SIG-M5 treated with dmso at 0.1 percent for 504 hours (cell line): ENCODE measurements at regions not wholly inside any gene's neighbourhood (a gene's known extent, or its start where the extent isn't known, plus 50 kb on each side); places are given as distances from the start of the nearest gene placed in this dataset.

Experiments used
- DNase-seq: peaks from one replicate; lab custom pipeline; 2025; ENCODE audit not compliant: unreplicated experiment; lab: John Stamatoyannopoulos, UW

DNA sequence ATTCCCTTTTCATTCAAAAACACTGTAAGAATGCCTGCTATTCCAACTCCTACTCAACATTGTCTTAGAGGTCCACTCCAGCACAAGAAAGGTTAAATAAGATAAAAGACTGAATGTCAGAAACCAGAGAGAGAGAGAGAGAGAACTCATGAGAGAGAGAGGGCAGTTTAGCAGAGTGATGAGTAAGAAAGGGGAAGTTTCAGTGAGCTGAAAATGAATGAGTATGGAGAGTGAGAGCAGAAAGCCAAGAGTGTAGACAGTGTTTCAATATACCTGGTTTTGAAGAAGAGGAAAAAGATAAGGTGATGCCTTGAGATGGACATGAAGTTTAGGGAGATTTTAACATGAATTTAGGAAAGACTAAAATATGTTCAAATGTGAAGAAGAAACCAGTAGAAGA is 528.0 kb upstream of the SEMA6A start:
- DNase-seq = no peak

GRCh38 chr5:117100176-117100575 is 525.6 kb upstream of the SEMA6A start:
- no peak for DNase-seq

GRCh38 chr5:117098094-117098493 is 523.5 kb upstream of the SEMA6A start:
- DNase-seq = no peak

- DNase-seq = no peak
These were observed 521.0 kb upstream of the SEMA6A start for GRCh38 chr5:117095346-117096332.

- no peak for DNase-seq
These were observed 519.6 kb upstream of the SEMA6A start for GRCh38 chr5:117094114-117094815.

DNA sequence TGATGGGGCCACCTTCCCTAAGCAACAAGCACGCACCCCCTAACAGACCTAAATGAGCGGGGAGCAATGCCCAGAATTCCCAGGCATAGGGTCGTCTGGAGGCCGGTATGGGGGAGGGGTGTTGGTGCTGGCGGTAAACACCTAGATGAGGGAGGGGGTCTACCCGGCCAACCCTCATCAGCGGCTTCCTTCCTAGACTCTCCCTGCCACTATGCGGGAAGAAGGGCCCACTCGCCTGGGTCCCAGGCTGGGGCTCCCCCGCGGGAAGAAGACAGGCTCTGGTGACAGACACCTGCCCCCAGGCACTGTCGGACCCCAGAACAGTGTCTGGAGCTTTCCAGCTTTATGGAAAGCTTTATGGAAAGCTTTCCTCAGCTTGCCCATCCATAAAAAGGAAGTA is 519.0 kb upstream of the SEMA6A start:
- no peak for DNase-seq

GRCh38 chr5:117089001-117089400 is 514.4 kb upstream of the SEMA6A start:
- no peak for DNase-seq

- no peak for DNase-seq
These were observed 513.6 kb upstream of the SEMA6A start for GRCh38 chr5:117088176-117088575.

DNA sequence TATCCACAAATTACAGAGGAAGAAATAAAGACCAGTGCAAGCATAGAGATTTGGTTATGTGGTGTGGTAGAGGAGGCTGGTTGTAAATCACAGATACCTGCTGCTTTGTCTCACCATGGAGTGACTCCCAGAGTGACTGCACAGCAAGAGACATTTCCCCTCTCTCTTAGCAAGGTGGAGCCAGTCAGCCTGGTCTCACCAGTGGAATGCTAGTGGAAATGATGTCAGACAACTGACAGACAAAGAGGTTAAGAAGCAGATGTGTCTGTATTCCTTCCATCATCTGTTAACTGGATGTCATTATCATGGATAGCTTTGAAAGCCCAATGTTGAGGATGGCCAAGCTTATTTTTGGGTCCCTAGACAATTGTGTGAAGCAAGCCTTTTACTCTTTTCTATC is 509.4 kb upstream of the SEMA6A start:
- no peak for DNase-seq

DNA sequence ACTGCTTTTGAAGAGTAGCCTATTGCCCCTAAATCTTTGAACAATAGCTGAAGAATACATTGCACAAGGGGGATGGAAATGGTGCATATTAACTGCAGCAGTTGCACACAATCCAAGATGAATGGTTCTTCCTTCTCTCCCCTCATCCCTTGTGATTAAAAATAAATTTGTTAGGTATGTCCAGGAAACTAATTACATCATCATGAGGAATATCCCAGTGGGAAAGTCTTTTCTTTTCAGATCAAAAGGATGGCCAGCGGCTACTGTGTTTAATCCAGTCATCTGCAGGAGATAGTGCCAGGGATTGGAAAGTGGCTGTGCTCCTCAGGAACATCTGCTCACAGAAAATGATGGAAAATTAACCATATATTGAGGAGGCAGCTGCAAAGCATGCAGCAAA is 508.4 kb upstream of the SEMA6A start:
- no peak for DNase-seq

- peak; percentile 27 for DNase-seq
These were observed 502.5 kb upstream of the SEMA6A start for GRCh38 chr5:117077142-117077541.

DNA sequence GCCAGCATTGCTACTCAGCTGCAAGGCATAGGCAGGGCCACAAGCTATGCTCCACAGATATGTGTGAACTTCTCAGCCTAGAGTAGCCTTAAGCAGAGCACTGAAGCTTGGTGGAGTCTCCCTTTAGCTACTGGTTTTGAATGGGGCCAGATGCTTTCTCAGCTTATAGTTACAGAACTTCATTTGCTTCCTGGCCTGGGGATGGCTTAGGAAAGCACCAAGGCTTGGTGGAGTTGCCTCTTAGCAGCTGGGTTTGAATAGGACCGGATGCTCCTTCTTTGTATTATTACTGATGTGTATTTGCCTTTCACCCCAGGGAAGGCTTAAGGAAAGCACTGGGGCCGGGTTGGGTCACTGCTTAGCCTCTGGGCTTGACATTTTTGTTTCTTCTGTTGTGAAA is 497.8 kb upstream of the SEMA6A start:
- DNase-seq = no peak

DNA sequence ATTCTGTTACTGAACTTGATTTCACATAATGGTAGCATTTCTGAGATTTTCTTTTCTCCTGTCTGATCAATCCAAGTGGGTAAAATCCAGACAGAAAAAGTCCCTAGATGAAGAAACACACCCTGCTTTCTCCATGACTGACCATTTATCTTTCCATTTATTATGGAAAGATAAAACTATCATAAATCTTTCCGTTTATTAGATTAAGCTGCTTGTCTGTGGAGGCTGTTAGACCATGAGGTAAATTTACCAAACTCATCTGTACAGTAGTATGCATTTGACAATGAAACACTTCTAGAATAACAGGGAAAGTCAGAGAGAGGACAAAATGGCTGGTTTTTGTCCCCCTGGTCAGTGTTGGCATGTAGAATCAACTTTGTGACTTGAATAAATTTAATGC is 491.2 kb upstream of the SEMA6A start:
- DNase-seq = no peak

- DNase-seq = no peak
These were observed 490.5 kb upstream of the SEMA6A start for GRCh38 chr5:117065161-117065560.

GRCh38 chr5:117060099-117060498 is 485.5 kb upstream of the SEMA6A start:
- no peak for DNase-seq

- DNase-seq = no peak
These were observed 484.1 kb upstream of the SEMA6A start for GRCh38 chr5:117058740-117059139.

DNA sequence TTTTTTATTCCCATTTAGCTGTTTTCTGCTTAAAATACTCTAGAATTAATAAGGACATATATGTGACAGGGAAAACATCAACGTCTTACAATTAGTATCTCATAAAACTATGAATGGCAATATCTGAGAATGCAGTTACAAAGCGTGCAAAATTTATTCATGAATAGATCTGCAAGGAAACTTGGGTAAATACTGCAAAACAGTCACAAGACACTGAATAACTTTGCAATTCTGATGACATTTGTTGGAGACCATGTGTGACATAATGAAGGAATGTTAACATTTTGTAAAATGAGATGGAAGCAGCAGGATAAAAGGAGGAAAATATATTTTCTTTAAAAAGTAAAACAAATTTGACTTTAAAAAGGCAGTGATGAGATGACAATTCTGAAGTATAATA is 480.9 kb upstream of the SEMA6A start:
- no peak for DNase-seq

GRCh38 chr5:117054911-117055310 is 480.3 kb upstream of the SEMA6A start:
- no peak for DNase-seq

- DNase-seq = no peak
These were observed 479.5 kb upstream of the SEMA6A start for GRCh38 chr5:117054141-117054540.

DNA sequence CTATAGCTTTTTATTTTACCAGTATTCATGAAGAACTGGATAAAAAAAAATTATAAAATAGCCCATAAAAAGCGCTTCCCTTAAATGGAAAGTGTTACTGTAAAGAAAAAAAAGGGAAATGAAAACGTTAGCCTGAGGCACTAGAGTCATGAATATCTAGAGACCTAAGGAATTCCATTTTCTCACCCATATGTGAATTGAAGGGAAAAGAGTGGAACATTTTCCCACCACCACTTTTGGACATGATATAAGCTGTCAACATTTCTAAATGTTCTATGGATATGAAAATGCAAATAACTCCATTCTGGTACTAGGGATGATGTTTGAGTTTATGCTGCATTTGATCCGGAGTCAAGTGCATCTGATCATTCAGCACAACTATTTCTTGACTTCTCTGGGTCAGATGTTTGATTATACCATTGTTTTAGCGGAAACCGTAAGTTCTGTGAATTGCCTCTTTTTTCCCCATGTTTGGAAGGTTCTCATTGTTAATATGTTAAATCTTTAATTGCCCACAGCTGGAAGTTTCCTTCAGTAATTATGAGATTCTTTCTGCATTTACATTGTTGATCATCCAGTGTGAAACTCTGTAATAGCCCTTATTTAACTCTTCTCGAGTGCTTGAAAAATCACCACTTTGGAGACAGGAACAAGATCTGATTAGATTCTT is 467.4 kb upstream of the SEMA6A start:
- DNase-seq = no peak

DNA sequence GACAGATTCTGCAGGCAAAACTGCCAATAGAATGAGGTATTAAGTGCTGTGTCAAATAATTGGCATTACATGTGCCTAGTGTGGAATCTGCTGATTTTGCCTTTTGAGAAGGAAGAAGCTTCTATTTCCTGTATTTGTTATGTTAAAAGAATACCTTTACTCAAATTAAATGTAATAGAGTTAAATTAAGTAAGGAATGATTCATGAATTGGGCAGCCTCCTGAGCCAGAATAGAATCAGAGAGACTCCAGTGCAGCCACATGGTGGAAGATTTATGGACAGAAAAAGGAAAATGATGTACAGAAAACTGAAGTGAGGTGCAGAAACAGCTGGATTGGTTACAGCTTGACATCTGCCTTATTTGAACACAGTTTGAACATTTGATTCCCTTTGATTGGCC is 464.4 kb upstream of the SEMA6A start:
- DNase-seq = no peak

DNA sequence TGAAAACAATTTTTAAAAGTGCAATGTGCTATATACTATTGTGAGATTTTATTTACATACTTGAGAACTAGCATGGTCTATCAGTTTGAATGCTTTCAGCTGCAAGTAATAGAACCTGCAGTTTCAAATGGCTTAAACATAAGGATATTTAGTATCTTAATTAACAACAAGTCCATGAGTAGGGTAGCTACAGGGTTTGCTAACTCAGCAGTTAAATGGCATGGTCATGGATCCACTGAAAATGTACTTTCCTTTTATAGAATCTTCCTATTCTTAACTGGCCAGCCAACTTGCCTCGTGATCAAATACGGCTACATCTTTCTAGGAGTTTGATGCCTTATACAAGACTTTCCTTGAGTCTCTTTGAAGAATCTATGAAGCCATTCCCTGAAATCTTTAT is 452.8 kb upstream of the SEMA6A start:
- DNase-seq = no peak
